NB4 (cell line): ENCODE measurements at regions not wholly inside any gene's neighbourhood (a gene's known extent, or its start where the extent isn't known, plus 50 kb on each side); places are given as distances from the start of the nearest gene placed in this dataset.

Experiments used
- MYC ChIP-seq: IDR thresholded peaks from 2 replicates; pipeline ENCODE4 v1.6.1; 2011; ENCODE audit warnings: low read depth, low read length
- POLR2A ChIP-seq: IDR thresholded peaks from 2 replicates; pipeline ENCODE4 v1.6.1; 2011; ENCODE audit warnings: mild to moderate bottlenecking; ENCODE audit not compliant: insufficient read length; ENCODE audit errors: extremely low read depth
- TF ChIP-seq, protein P1 (sequence below): IDR thresholded peaks from one replicate; pipeline ENCODE4 v1.5.1; 2012; ENCODE audit warnings: low read depth, low read length
- TF ChIP-seq, protein P2 (sequence below): IDR thresholded peaks from 2 replicates; pipeline ENCODE4 v1.6.1; 2011; ENCODE audit warnings: low read depth, low read length

DNA sequence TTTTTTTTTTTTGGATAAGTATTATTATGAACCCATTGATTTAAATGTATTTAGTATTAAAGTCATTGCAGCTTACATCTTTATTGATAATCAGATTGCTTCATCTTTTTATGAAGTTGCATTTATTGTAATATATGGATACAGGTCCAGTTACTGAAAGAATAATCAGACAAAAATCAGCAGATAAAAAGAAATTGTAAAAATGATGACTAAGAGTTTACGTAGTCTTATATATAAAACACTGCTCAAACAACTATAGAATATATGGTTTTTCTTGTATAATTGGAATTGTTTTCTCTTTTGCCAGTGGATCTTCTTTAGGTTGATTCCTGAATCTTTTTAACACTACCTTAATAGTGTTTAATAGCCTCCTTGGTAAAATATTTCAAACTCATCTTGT, 378.3 kb downstream of the DUSP6 start:
- no peak for TF ChIP-seq POLR2A
- TF ChIP-seq, protein P1, sequence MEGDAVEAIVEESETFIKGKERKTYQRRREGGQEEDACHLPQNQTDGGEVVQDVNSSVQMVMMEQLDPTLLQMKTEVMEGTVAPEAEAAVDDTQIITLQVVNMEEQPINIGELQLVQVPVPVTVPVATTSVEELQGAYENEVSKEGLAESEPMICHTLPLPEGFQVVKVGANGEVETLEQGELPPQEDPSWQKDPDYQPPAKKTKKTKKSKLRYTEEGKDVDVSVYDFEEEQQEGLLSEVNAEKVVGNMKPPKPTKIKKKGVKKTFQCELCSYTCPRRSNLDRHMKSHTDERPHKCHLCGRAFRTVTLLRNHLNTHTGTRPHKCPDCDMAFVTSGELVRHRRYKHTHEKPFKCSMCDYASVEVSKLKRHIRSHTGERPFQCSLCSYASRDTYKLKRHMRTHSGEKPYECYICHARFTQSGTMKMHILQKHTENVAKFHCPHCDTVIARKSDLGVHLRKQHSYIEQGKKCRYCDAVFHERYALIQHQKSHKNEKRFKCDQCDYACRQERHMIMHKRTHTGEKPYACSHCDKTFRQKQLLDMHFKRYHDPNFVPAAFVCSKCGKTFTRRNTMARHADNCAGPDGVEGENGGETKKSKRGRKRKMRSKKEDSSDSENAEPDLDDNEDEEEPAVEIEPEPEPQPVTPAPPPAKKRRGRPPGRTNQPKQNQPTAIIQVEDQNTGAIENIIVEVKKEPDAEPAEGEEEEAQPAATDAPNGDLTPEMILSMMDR = no peak
- TF ChIP-seq, protein P2, sequence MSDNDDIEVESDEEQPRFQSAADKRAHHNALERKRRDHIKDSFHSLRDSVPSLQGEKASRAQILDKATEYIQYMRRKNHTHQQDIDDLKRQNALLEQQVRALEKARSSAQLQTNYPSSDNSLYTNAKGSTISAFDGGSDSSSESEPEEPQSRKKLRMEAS = no peak
- no peak for TF ChIP-seq MYC
